Uterus (tissue), 3 donors: ENCODE measurements at regions not wholly inside any gene's neighbourhood (a gene's known extent, or its start where the extent isn't known, plus 50 kb on each side); places are given as distances from the start of the nearest gene placed in this dataset.
A peak's percentile ranks its signal among the peaks of the same experiment; 100 is the strongest.

Experiments
- DNase-seq, 2 donors: peaks; one replicate each; pipeline ENCODE4 v3.0.0-alpha.2; 2019 to 2020
- H3K27ac ChIP-seq, 2 donors: fragments of 200-600 bp; sonication (generic); 1 replicate in 1 of 2; 2 replicates in 1 of 2; pipeline ENCODE4 v1.5.1; 2016 to 2018
- H3K27me3 ChIP-seq, 2 donors: fragments of 200-600 bp; sonication (generic); one replicate each; pipeline ENCODE4 v1.5.1; 2018 to 2019; ENCODE audit warnings: control low read depth in 1 of 2
- H3K36me3 ChIP-seq, 2 donors: fragments of 200-600 bp; sonication (generic); one replicate each; pipeline ENCODE4 v1.5.1; 2019; ENCODE audit warnings: control low read depth in 1 of 2
- H3K4me1 ChIP-seq, 2 donors: fragments of 200-600 bp; sonication (generic); one replicate each; pipeline ENCODE4 v1.5.1; 2018 to 2019; ENCODE audit warnings: control low read depth in 1 of 2
- H3K4me3 ChIP-seq, 2 donors: fragments of 200-600 bp; sonication (generic); 1 replicate in 1 of 2; 2 replicates in 1 of 2; pipeline ENCODE4 v1.5.1; 2018 to 2019; ENCODE audit warnings: mild to moderate bottlenecking in 1 of 2
- H3K9me3 ChIP-seq, 2 donors: fragments of 200-600 bp; sonication (generic); one replicate each; pipeline ENCODE4 v1.5.1; 2019; ENCODE audit warnings: control low read depth in 1 of 2
- CTCF ChIP-seq, 4 experiments: fragments of 200-600 bp in 2 of 4; fragments of 450-650 bp in 2 of 4; sonication (generic) in 2 of 4; IDR thresholded peaks; one replicate each; pipeline ENCODE4 v1.5.1; 2016 to 2019; ENCODE audit warnings: antibody characterized with exemption in 4 of 4, mild to moderate bottlenecking in 2 of 4, moderate library complexity in 1 of 4
- POLR2A ChIP-seq, 2 donors: fragments of 450-650 bp; IDR thresholded peaks; one replicate each; pipeline ENCODE4 v1.6.1; 2016; ENCODE audit warnings: antibody characterized with exemption in 2 of 2, mild to moderate bottlenecking in 1 of 2, moderate library complexity in 1 of 2
- intact Hi-C: fragments of 100-400 bp; cut with DNase I; formaldehyde crosslinking; loops from one replicate; pipeline ENCODE4 v1.15.1; 2023; ENCODE audit warnings: low total_unique reads
- donor health status: DM: yes; HTN: yes; CAD: no.

GRCh38 chr6:108758884-108759283, 89.3 kb upstream of the ARMC2 start:
- H3K4me3 ChIP-seq: no peak overlapping the region
- H3K4me1 ChIP-seq: no peaks in the 10 kb centered on the region
- H3K27ac ChIP-seq: no peak overlapping the region
- TF ChIP-seq POLR2A (IDR thresholded peaks at IDR 0.05) (no peak), CTCF (IDR thresholded peaks at IDR 0.05) (no peak)
- DNase-seq: no peak
- intact Hi-C loops: no loop called here
- H3K9me3 ChIP-seq: no peaks in the 10 kb centered on the region
- no peaks in the 10 kb centered on the region for H3K27me3 ChIP-seq
- H3K36me3 ChIP-seq: no peaks in the 10 kb centered on the region

- TF ChIP-seq CTCF (IDR thresholded peaks at IDR 0.05) (no peak), POLR2A (IDR thresholded peaks at IDR 0.05) (no peak)
- H3K9me3 ChIP-seq: no peaks in the 10 kb centered on the region
- no peaks in the 10 kb centered on the region for H3K36me3 ChIP-seq
- DNase-seq: no peak
- peak overlapping the region in 1 of 2 donors; percentile 21 for H3K27ac ChIP-seq
- no peak overlapping the region for H3K4me3 ChIP-seq
- no peaks in the 10 kb centered on the region for H3K4me1 ChIP-seq
- intact Hi-C loops: no loop called here
- H3K27me3 ChIP-seq: no peaks in the 10 kb centered on the region
Measured at GRCh38 chr6:108760126-108761050, 87.8 kb upstream of the ARMC2 start.

GRCh38 chr6:108762394-108762793, 85.8 kb upstream of the ARMC2 start:
- intact Hi-C loops: no loop called here
- H3K4me1 ChIP-seq: no peaks in the 10 kb centered on the region
- H3K9me3 ChIP-seq: no peaks in the 10 kb centered on the region
- TF ChIP-seq POLR2A (IDR thresholded peaks at IDR 0.05) (no peak), CTCF (IDR thresholded peaks at IDR 0.05) (no peak)
- no peak overlapping the region for H3K4me3 ChIP-seq
- no peaks in the 10 kb centered on the region for H3K36me3 ChIP-seq
- no peak overlapping the region for H3K27ac ChIP-seq
- no peaks in the 10 kb centered on the region for H3K27me3 ChIP-seq
- DNase-seq: no peak

- H3K4me1 ChIP-seq: no peaks in the 10 kb centered on the region
- DNase-seq: no peak
- H3K27me3 ChIP-seq: no peaks in the 10 kb centered on the region
- intact Hi-C loops: no loop called here
- no peaks in the 10 kb centered on the region for H3K9me3 ChIP-seq
- TF ChIP-seq POLR2A (IDR thresholded peaks at IDR 0.05) (no peak), CTCF (IDR thresholded peaks at IDR 0.05) (no peak)
- H3K4me3 ChIP-seq: no peak overlapping the region
- H3K27ac ChIP-seq: no peak overlapping the region
- no peaks in the 10 kb centered on the region for H3K36me3 ChIP-seq
Measured at GRCh38 chr6:108763931-108764579, 84.2 kb upstream of the ARMC2 start.

GRCh38 chr6:108764580-108764950, 83.7 kb upstream of the ARMC2 start:
- Histone ChIP-seq H3K27ac (no peak overlapping the region), H3K27me3 (no peaks in the 10 kb centered on the region), H3K4me1 (no peaks in the 10 kb centered on the region), H3K9me3 (no peaks in the 10 kb centered on the region), H3K4me3 (no peak overlapping the region), H3K36me3 (no peaks in the 10 kb centered on the region)
- intact Hi-C loops: no loop called here
- TF ChIP-seq CTCF (IDR thresholded peaks at IDR 0.05): no peak
- no peak for TF ChIP-seq POLR2A (IDR thresholded peaks at IDR 0.05)
- DNase-seq: no peak
